Fibroblast of peridontal ligament (primary cell): ENCODE measurements at regions not wholly inside any gene's neighbourhood (a gene's known extent, or its start where the extent isn't known, plus 50 kb on each side); places are given as distances from the start of the nearest gene placed in this dataset.

Experiments
- DNase-seq: peaks from one replicate; pipeline ENCODE4 v3.0.0-alpha.2; 2010; ENCODE audit errors: extremely low read depth

GRCh38 chr13:97111756-97112155 lies 110.4 kb upstream of the MBNL2 start:
- no peak for DNase-seq

GRCh38 chr13:97112446-97113152 lies 109.5 kb upstream of the MBNL2 start:
- peak; percentile 41 for DNase-seq

- peak; percentile 37 for DNase-seq
Measured at GRCh38 chr13:97113231-97114001, 108.7 kb upstream of the MBNL2 start.

GRCh38 chr13:97114651-97115050 lies 107.5 kb upstream of the MBNL2 start:
- DNase-seq: no peak

GRCh38 chr13:97116754-97117153 lies 105.4 kb upstream of the MBNL2 start:
- DNase-seq: peak; percentile 45

- DNase-seq: no peak
Measured at GRCh38 chr13:97117388-97117910, 104.7 kb upstream of the MBNL2 start.

- DNase-seq: peak; percentile 64
Measured at GRCh38 chr13:97119943-97120342, 102.2 kb upstream of the MBNL2 start.

- no peak for DNase-seq
Measured at GRCh38 chr13:97120346-97120745, 101.8 kb upstream of the MBNL2 start.

- no peak for DNase-seq
Measured at GRCh38 chr13:97120976-97121375, 101.2 kb upstream of the MBNL2 start.

GRCh38 chr13:97121894-97122293 lies 100.2 kb upstream of the MBNL2 start:
- DNase-seq: no peak

- DNase-seq: peak; percentile 53
Measured at GRCh38 chr13:97122381-97122996, 99.6 kb upstream of the MBNL2 start.

- no peak for DNase-seq
Measured at GRCh38 chr13:97124206-97124605, 97.9 kb upstream of the MBNL2 start.

- peak; percentile 93 for DNase-seq
Measured at GRCh38 chr13:97124915-97125809, 97.0 kb upstream of the MBNL2 start.

GRCh38 chr13:97125810-97126738 lies 96.1 kb upstream of the MBNL2 start:
- DNase-seq: no peak

- no peak for DNase-seq
Measured at GRCh38 chr13:97127842-97128241, 94.3 kb upstream of the MBNL2 start.

GRCh38 chr13:97130190-97130589 lies 91.9 kb upstream of the MBNL2 start:
- peak; percentile 79 for DNase-seq

GRCh38 chr13:97131447-97131846 lies 90.7 kb upstream of the MBNL2 start:
- no peak for DNase-seq

- no peak for DNase-seq
Measured at GRCh38 chr13:97133554-97133953, 88.6 kb upstream of the MBNL2 start.

GRCh38 chr13:97133955-97134354 lies 88.2 kb upstream of the MBNL2 start:
- no peak for DNase-seq

- no peak for DNase-seq
Measured at GRCh38 chr13:97134364-97135095, 87.6 kb upstream of the MBNL2 start.
